ENCODE measurements at regions not wholly inside any gene's neighbourhood (a gene's known extent, or its start where the extent isn't known, plus 50 kb on each side); places are given as distances from the start of the nearest gene placed in this dataset.

GRCh38 chr2:220212296-220213080 lies 585.1 kb downstream of the SLC4A3 start:
- DNase-seq (ENCODE audit: low read depth, low spot score): no peak

- DNase-seq (ENCODE audit: low read depth, low spot score): no peak
Measured at GRCh38 chr2:220215785-220216184, 588.4 kb downstream of the SLC4A3 start.

DNA sequence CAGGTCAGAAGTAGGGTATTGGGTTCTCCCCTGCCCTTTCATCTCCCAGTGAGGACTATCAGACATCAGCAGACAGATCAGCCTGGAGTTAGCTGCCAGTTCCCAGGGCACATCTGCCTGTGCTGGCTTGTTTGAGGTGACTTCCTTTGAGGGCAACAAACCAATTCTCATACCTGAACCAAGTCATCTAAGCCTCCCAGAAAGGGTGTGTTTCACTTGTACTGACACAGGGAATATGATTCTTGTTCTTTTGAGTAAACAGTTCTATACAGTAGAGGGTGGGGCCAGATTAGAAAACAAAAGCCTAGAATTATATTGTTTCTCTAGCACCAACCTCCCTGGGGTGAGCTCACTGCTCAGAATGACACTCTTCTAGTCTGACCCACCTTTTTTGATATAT lies 591.9 kb downstream of the SLC4A3 start:
- DNase-seq (ENCODE audit: low read depth, low spot score): no peak

DNA sequence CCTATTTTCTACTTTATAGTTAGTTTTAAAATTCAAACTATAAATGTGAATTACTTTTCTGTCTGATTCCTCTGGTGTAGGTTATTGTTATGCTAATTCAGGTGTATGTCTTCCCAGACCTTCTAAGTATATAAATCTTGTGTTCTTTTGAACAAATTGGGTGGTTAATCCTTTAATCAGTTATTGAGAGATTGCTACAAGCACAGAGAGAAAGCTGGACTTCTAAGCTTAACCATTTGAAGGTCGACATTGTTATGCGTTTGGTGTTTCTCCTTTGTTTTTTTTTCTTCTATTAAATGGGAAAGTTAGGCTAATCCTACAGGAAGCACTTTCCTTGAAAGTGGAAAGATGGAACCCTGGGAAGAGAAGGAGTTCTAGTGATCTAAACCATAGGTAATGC lies 592.6 kb downstream of the SLC4A3 start:
- DNase-seq (ENCODE audit: low read depth, low spot score): no peak

- DNase-seq (ENCODE audit: low read depth, low spot score): no peak
Measured at GRCh38 chr2:220221992-220222391, 594.6 kb downstream of the SLC4A3 start.

DNA sequence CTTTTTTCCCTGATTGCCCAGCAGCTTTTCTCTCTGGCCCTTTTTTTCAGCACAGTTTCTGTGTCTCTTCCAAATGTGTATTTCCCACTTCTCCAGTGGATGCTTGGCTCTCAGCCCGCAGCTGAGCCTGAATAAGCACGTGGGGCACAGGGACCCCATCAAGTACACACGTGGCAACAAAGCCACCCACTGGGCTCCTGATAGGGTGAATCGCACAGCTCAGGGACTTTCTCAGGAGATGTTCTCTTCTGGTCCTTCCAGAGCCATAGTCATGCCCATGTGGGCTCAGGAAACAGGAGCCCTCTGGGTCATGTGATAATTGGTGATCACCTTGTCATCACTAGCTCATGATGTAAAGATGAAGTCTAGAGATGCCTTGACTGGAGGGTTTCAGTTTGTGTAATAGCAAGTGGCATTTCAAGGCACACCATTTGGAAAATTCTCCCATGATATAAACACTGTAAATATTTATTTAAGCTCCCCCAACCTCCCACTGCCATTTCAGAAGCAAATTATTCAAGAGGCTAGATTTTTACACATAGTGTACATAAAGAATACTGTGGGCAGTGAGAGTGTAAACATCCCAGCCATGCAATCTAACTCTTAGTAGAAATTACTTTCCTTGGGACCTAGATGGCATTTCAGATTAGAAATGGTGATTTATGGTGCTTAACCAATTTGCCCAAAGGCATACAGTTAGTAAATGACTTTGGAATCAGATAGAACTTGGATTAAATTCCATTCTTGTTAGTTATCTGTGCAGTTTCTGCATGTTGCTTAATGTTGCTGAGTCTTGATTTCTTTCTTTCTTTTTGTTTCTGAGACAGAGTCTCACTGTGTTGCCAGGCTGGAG lies 597.5 kb downstream of the SLC4A3 start:
- no peak for DNase-seq (ENCODE audit: low read depth, low spot score)

DNA sequence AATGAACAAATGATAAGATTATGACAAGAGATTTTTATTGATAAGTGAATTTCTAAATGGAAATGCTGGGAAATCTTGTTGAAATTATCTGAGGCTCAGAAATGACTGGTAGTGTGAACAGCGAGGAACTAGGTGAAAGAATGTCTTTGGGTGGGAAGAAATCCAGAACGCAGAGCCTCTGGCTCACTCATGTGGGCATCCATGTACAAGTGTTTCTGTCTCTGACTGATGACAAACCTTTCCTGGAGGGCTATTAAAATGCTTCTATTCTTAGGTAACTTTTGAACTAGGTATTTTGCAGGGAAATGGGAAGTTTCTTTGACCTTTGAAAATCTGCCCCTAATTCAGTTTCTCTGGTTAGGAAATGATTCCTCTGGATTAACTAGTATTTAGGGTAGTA lies 598.6 kb downstream of the SLC4A3 start:
- no peak for DNase-seq (ENCODE audit: low read depth, low spot score)

GRCh38 chr2:220226546-220226945 lies 599.1 kb downstream of the SLC4A3 start:
- no peak for DNase-seq (ENCODE audit: low read depth, low spot score)

DNA sequence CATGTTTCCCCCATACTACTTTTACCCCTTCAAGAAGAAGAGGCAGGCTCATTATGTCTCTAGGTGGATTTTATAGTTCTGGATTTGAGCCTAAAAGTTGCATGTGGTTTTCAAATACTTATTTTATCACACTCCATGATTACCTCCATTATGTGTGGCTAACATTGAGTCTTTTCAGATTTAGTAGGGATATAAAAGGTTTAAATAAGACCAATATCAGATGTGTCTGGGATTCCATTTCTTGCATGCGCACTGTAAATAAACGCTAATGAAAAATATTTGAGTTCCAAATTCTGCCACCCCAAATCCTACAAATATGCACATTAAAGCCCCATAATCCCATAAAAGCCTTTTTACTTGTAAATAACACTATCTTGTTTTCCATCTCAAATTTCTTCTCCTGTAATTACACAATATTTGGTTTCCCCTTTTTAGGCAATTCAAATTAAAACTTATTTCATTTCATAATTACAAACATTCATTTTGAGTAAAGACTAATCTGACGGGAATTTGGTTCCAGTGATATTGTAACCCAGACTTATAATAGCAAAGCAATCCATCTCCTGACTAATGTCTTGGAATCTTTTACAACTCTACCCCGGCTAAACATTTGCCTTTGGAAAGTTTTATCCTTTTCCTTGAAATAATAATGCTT lies 600.0 kb downstream of the SLC4A3 start:
- DNase-seq (ENCODE audit: low read depth, low spot score): no peak

DNA sequence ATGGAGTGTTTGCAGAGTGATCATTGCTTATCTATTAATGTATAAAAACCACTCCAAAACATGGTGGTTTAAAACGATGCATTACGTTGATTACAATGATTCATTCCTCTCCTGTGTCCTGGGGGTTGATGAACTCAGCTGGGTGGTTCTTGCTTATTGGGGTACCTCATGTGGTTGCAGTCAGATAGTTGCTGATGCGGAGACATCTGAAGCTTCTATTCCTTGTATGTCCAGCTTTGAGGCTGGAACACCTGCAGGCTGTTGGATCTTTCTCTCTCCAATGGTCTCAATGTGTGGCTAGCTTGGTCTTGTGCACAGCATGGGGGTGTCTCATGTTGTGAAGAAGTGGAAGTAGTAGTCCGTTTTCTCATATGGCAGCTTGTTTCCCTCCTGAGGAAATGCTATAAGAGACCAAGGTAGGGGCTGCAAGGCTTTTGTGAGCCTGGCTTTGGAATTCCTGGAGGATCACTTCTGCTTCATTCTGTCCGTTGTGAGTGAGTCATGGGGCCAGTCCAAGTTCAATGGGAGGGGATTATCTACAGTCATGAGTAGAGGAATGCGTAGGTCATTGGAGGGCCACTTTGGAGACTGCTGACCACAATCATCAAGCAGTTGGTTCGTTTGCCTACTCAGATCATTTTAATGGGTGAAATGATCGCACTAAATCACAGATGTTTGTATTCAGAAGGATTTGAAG lies 601.0 kb downstream of the SLC4A3 start:
- no peak for DNase-seq (ENCODE audit: low read depth, low spot score)

- DNase-seq (ENCODE audit: low read depth, low spot score): no peak
Measured at GRCh38 chr2:220240641-220241040, 613.2 kb downstream of the SLC4A3 start.

DNA sequence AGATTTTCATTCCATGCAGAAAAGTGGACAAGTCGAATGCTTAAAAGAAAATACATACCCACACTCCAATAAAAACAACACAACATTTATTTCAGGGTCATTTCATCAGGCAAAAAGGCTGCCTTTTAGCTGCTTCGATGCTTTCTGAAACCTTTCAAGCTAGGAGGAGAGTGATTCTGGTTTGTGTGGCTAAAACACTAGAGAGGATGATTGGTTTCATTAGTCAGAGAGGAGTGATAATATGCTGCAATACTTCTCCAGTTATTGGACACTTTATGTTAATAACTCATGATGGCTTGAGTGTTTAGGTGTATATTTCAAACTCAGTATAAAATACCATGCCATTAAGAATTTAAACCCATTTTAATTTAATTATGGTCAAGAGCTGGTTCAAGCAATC lies 614.0 kb downstream of the SLC4A3 start:
- DNase-seq (ENCODE audit: low read depth, low spot score): no peak

GRCh38 chr2:220243571-220243970 lies 616.1 kb downstream of the SLC4A3 start:
- no peak for DNase-seq (ENCODE audit: low read depth, low spot score)

- no peak for DNase-seq (ENCODE audit: low read depth, low spot score)
Measured at GRCh38 chr2:220246386-220246785, 619.0 kb downstream of the SLC4A3 start.

DNA sequence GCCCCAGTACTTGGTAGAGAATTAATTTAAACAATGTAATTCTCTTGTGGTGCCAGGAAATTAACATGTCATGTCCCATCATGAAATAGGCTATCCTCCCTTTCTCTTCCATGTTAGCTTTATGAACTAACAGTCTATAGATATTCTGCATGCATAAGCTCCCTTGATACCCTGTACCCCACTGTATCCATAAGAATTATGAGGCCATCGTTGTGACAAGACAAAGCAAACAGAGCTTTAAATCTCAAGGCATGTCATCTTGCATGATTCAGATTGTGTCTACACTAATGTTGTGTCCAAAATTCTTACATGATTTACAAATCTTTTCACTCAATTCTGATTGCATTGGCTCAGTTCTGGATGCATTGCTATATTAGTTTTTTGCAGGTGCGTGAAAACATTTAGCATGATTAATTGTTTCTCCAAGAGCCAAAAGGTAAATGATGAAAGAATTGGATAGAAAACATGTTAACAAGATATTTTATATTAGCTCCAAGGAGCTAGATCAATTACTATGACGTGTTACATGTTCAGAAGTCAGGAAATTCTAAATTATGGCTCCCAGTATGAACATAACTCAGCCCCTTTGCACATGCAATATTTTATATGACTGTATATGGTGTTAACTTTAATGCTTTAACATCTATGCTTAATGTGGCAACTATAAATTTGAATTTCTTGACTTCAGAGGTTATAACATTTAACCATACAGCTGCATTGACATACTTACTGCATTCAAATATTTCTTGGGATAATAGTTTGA lies 620.3 kb downstream of the SLC4A3 start:
- DNase-seq (ENCODE audit: low read depth, low spot score): no peak

DNA sequence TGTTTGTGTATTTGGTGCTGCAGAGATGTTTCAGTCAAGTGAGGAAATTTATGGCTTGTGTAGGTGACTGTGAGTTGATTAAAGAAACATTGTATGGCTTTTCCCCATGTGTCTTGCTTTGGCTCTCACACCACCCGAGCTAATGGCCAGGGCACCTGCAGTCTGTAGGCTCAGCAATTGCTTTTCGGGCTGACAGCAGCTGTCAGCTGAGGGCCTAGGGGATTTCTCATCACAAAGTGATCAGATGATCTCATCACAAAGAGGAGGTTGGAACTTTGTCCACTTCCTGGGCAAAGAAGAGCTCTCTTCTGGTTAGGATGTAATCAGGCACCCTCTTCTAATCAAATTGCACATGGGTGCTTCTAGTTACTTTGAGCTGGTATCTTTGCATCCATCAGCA lies 632.2 kb downstream of the SLC4A3 start:
- no peak for DNase-seq (ENCODE audit: low read depth, low spot score)

- DNase-seq (ENCODE audit: low read depth, low spot score): no peak
Measured at GRCh38 chr2:220263300-220263699, 635.9 kb downstream of the SLC4A3 start.

DNA sequence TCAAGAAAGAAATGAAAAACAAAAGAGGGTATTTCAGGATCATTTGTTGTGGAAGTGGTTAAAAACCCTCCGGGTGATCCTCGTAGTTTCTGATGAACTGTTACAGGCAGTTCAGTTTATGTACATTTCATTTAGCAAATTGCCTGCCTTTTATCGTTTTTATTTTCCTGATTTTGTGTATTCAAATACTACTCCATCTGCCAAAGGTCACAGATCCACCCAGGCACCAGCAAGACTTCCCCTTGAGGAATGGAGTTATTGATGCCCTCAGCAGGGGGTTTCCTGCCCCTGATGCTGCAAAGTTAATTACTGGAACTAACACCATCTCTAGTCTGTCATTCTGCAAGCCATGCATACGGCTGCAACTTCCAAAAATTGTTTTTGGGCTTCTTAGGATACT lies 641.9 kb downstream of the SLC4A3 start:
- no peak for DNase-seq (ENCODE audit: low read depth, low spot score)

GRCh38 chr2:220270481-220271070 lies 643.1 kb downstream of the SLC4A3 start:
- DNase-seq (ENCODE audit: low read depth, low spot score): no peak

- DNase-seq (ENCODE audit: low read depth, low spot score): no peak
Measured at GRCh38 chr2:220272656-220273055, 645.2 kb downstream of the SLC4A3 start.

- no peak for DNase-seq (ENCODE audit: low read depth, low spot score)
Measured at GRCh38 chr2:220273082-220273481, 645.7 kb downstream of the SLC4A3 start.
